Non-pigmented ciliary epithelial cell (primary cell): ENCODE measurements at regions not wholly inside any gene's neighbourhood (a gene's known extent, or its start where the extent isn't known, plus 50 kb on each side); places are given as distances from the start of the nearest gene placed in this dataset.
A peak's percentile ranks its signal among the peaks of the same experiment; 100 is the strongest.

ENCODE experiments used
- DNase-seq: peaks from one replicate; pipeline ENCODE4 v3.0.0-alpha.2; 2010; ENCODE audit warnings: low read depth

GRCh38 chr5:168020542-168021294 lies 270.7 kb upstream of the WWC1 start:
- DNase-seq: no peak

- DNase-seq: no peak
Observed at GRCh38 chr5:168022446-168023169, 268.8 kb upstream of the WWC1 start.

- no peak for DNase-seq
Observed at GRCh38 chr5:168023191-168023590, 268.3 kb upstream of the WWC1 start.

GRCh38 chr5:168024306-168024705 lies 267.1 kb upstream of the WWC1 start:
- DNase-seq: no peak

- no peak for DNase-seq
Observed at GRCh38 chr5:168027007-168027406, 264.4 kb upstream of the WWC1 start.

GRCh38 chr5:168030912-168031311 lies 260.5 kb upstream of the WWC1 start:
- no peak for DNase-seq

GRCh38 chr5:168031614-168032013 lies 259.8 kb upstream of the WWC1 start:
- no peak for DNase-seq

- DNase-seq: no peak
Observed at GRCh38 chr5:168039039-168039438, 252.4 kb upstream of the WWC1 start.

GRCh38 chr5:168039566-168040248 lies 251.7 kb upstream of the WWC1 start:
- DNase-seq: no peak

- no peak for DNase-seq
Observed at GRCh38 chr5:168041583-168041982, 249.9 kb upstream of the WWC1 start.

- no peak for DNase-seq
Observed at GRCh38 chr5:168042284-168043068, 249.0 kb upstream of the WWC1 start.

- no peak for DNase-seq
Observed at GRCh38 chr5:168046163-168046562, 245.3 kb upstream of the WWC1 start.

- DNase-seq: peak; percentile 5
Observed at GRCh38 chr5:168047043-168047668, 244.3 kb upstream of the WWC1 start.

- no peak for DNase-seq
Observed at GRCh38 chr5:168047669-168048111, 243.8 kb upstream of the WWC1 start.

- DNase-seq: no peak
Observed at GRCh38 chr5:168048486-168048885, 243.0 kb upstream of the WWC1 start.

- no peak for DNase-seq
Observed at GRCh38 chr5:168052686-168053085, 238.8 kb upstream of the WWC1 start.

GRCh38 chr5:168054091-168054490 lies 237.4 kb upstream of the WWC1 start:
- DNase-seq: no peak

GRCh38 chr5:168055141-168055683 lies 236.2 kb upstream of the WWC1 start:
- no peak for DNase-seq

GRCh38 chr5:168055961-168056360 lies 235.5 kb upstream of the WWC1 start:
- DNase-seq: no peak

- no peak for DNase-seq
Observed at GRCh38 chr5:168056499-168057182, 234.8 kb upstream of the WWC1 start.

- no peak for DNase-seq
Observed at GRCh38 chr5:168057905-168058304, 233.5 kb upstream of the WWC1 start.
